PFSK-1 (cell line): ENCODE measurements at regions not wholly inside any gene's neighbourhood (a gene's known extent, or its start where the extent isn't known, plus 50 kb on each side); places are given as distances from the start of the nearest gene placed in this dataset.

Experiments
- FOXP2 ChIP-seq: optimal IDR thresholded peaks from 2 replicates; pipeline ENCODE3; 2011; ENCODE audit warnings: borderline replicate concordance, control low read depth, inconsistent platforms; ENCODE audit not compliant: insufficient read depth; ENCODE audit errors: extremely low read length, extremely low read depth
- POLR2AphosphoS5 ChIP-seq: IDR thresholded peaks from 2 replicates; pipeline ENCODE4 v1.6.1; 2012; ENCODE audit warnings: low read depth, mild to moderate bottlenecking, control low read depth, low read length, moderate library complexity
- REST ChIP-seq, 2 experiments: IDR thresholded peaks; 2 replicates each; pipeline versions ENCODE4 v1.6.1 to v1.8.0; 2011 to 2012; ENCODE audit warnings: low read depth in 2 of 2, low read length in 2 of 2, control low read depth in 1 of 2, inconsistent platforms in 1 of 2, mild to moderate bottlenecking in 1 of 2, moderate library complexity in 1 of 2; ENCODE audit not compliant: insufficient read depth in 1 of 2
- SIN3A ChIP-seq: IDR thresholded peaks from 2 replicates; pipeline ENCODE4 v1.6.1; 2012; ENCODE audit warnings: mild to moderate bottlenecking, low read length, moderate library complexity, borderline replicate concordance; ENCODE audit not compliant: insufficient read depth
- TAF1 ChIP-seq: IDR thresholded peaks from 2 replicates; pipeline ENCODE4 v1.6.1; 2012; ENCODE audit warnings: low read length, control low read depth, borderline replicate concordance; ENCODE audit not compliant: insufficient read depth

DNA sequence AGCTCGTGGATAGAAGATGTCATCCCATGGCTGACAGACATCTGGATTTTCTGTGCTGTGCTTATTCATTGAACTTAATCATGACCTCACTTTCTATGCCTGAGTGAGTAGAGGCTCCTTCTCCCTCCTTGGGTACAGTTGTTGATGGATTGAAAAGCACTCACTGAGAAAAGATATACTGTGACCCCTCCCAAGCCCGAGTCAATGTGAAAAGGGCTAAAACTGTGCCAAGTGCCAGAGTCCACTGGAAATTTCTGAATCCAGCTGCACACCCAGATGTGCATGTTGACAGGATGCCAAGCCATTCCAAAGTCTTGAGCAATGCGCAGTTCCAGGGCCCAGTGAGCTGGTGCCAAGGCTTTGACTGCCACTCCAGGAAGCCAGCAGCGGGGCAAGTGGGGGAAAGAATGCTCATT lies 473.0 kb downstream of the NTRK2 start:
- TF ChIP-seq TAF1: no peak
- TF ChIP-seq FOXP2: no peak
- TF ChIP-seq SIN3A: no peak
- no peak for TF ChIP-seq POLR2AphosphoS5

DNA sequence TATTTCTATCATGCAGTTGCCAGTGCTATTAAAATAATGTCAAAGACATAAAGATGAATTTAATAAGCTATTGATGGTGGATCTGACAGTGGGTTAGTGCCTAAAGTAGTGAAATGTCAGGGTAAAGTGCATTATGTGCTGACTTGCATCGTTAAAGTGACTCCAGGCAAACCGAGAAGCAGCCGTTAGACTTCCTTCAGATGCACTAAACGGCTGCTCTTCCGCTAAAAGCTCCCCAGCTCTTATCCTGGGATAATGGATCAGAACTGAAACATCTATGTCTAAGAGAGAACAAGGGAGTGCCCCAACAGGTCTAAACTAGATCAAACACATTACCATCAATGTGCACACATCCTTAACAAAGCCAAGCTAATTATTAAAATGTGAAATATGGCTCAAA lies 468.2 kb downstream of the NTRK2 start:
- TF ChIP-seq TAF1: no peak
- no peak for TF ChIP-seq REST (IDR thresholded peaks at IDR 0.05; ENCODE audit: insufficient read depth in 1 of 2, low read depth in 2 of 2, low read length in 2 of 2)
- no peak for TF ChIP-seq SIN3A
- no peak for TF ChIP-seq FOXP2
- TF ChIP-seq POLR2AphosphoS5: no peak

GRCh38 chr9:85136987-85137386 lies 467.5 kb downstream of the NTRK2 start:
- TF ChIP-seq FOXP2 (no peak), POLR2AphosphoS5 (no peak), SIN3A (no peak), TAF1 (no peak), REST (IDR thresholded peaks at IDR 0.05; ENCODE audit: insufficient read depth in 1 of 2, low read depth in 2 of 2, low read length in 2 of 2) (no peak)

DNA sequence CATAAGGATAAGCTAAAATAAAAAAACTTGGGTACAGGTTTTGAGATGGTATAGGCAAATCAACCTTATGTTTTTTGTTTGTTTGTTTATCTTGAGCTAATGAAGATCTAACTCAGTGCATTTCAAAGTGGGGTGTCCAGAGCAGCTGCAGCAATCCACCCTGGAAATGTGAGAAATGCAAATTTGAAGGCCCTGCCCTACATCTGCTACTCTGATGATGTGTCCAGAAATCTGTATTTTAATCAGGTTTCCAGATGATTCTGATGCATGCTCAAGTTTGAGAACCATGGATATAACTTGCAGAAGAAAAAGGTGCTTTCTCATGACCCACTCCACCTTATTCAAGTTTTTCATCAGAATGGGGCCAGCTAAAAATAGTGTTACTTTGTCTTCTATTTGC lies 467.0 kb downstream of the NTRK2 start:
- TF ChIP-seq FOXP2 (no peak), REST (IDR thresholded peaks at IDR 0.05; ENCODE audit: insufficient read depth in 1 of 2, low read depth in 2 of 2, low read length in 2 of 2) (no peak), TAF1 (no peak), POLR2AphosphoS5 (no peak), SIN3A (no peak)

DNA sequence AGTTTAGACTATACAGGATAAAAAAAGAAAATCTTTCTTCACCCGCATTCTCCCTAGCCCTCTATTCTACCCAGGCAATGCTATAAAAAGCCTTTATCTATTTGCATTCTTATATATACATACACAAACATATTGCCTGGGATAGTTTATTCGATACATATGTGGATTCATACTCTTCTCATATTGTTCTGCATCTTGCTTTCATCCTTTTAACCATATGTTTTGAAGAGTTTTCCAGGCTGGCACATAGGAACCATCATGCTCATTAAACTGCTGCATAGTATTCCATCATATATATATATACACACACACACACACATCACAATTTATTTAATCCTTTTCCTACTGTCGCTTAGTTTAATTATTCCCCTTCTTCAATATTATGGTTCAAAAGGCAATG lies 461.2 kb downstream of the NTRK2 start:
- TF ChIP-seq TAF1 (no peak), REST (IDR thresholded peaks at IDR 0.05; ENCODE audit: insufficient read depth in 1 of 2, low read depth in 2 of 2, low read length in 2 of 2) (no peak), POLR2AphosphoS5 (no peak), SIN3A (no peak), FOXP2 (no peak)
